ENCODE measurements at regions not wholly inside any gene's neighbourhood (a gene's known extent, or its start where the extent isn't known, plus 50 kb on each side); places are given as distances from the start of the nearest gene placed in this dataset.
"Not testable (repeated sequence)": the region's sequence is repeated elsewhere in the genome, so short reads cannot be mapped to it uniquely, and the experiment has no call there.

DNA sequence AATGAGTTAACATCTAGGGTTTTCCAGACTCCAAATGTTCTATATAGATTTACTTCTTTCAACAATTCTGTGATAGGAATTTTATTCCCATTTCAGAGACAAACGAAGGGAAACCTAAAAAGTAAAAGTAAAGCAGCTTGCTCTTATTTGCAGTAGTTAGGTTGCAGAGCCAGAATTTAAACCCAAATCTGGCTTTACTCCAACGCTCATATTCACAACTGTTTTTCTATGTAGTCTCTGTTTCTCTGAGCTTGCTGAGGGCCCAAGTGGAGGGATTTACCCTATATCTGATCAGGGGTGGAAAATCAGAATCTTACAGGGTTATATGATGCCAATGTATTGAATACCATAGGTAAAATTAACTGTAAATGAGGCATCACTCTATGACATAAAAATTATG lies 599.1 kb upstream of the GRIA3 start:
- no peak for DNase-seq

- no peak for DNase-seq
These were observed 597.2 kb upstream of the GRIA3 start for GRCh38 chrX:122586831-122587230.

DNA sequence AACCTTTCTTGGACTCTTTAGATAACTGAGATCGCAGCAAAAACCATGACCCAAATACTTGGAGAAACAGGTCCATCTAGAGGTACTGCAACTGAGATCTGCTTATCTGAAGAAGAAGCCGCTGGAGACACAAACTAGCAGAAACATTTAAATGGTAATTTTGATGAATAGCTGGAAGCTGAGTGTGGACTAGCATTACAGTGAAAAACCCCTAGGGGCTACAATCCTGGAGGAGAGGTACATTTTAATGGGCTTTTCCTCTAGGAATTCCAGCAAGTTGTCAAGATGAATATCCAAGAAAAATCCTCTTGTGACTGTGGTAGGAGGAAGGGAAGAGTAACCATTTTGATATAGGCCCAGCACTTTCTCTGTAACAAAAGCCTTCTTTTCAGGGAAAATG lies 592.5 kb upstream of the GRIA3 start:
- no peak for DNase-seq

- DNase-seq, result no peak
These were observed 587.1 kb upstream of the GRIA3 start for GRCh38 chrX:122596998-122597397.

- no peak for DNase-seq
These were observed 561.3 kb upstream of the GRIA3 start for GRCh38 chrX:122622795-122623194.

DNA sequence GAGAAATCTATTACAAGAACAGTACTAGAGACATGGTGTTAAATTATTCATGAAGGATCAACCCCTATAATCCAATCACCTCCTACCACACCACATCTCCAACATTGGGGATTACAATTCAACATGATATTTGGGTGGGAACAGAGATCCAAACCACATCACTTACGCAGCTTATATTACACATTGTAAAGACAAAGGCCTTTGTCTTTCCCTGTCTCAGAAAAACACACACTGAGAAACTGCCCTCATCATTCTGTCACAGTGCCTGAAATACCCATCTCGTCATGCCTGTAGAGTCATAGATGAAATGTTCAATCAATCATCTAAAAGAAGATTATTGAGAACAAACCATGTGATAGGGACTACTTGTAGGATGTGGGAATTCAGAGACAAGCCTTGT lies 558.8 kb upstream of the GRIA3 start:
- DNase-seq, result no peak

- DNase-seq, result no peak
These were observed 558.3 kb upstream of the GRIA3 start for GRCh38 chrX:122625821-122626220.

- DNase-seq, result no peak
These were observed 557.2 kb upstream of the GRIA3 start for GRCh38 chrX:122626871-122627270.

GRCh38 chrX:122641136-122641535 lies 542.9 kb upstream of the GRIA3 start:
- no peak for DNase-seq

GRCh38 chrX:122641826-122642225 lies 542.3 kb upstream of the GRIA3 start:
- DNase-seq, result no peak

- not testable (repeated sequence) for DNase-seq
These were observed 528.8 kb upstream of the GRIA3 start for GRCh38 chrX:122655256-122655655.

DNA sequence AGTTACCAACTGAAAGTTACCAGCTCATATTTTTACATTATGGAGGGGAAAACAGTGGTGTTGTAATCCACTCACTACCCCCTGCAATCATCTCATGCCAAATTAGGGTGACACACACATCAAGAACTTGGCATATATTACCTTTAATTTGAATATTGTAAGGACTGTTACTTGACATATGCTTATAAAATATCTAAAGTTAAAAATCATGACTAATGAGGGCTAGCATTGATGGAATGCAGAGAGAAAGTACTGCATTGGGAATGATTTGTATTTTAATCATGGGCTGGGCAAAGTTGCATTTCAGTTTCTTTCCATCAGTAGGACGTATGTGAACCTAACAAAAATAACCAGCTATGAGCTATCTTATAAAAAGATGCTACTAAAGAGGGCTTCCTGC lies 517.5 kb upstream of the GRIA3 start:
- DNase-seq, result no peak

DNA sequence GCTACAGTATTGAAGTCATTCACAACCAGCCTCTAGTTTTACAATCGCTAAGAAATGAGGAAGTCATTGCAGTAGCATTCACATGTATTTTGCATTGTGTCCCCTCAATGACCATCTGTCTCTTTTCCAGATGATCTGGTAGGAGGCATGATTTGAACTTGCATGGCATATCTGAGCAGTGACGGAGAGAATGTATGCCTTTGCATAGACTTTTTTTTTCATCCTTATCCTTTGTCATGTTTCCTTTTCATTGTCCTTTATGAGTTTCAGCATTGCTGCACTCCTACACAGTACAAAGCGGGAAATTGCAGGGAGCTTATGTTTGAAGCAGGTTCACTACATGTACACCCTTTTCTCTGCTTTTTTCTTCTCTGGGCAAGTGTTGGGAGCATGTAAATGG lies 516.4 kb upstream of the GRIA3 start:
- no peak for DNase-seq

- no peak for DNase-seq
These were observed 480.3 kb upstream of the GRIA3 start for GRCh38 chrX:122703762-122704161.

GRCh38 chrX:122739770-122740169 lies 444.3 kb upstream of the GRIA3 start:
- no peak for DNase-seq

DNA sequence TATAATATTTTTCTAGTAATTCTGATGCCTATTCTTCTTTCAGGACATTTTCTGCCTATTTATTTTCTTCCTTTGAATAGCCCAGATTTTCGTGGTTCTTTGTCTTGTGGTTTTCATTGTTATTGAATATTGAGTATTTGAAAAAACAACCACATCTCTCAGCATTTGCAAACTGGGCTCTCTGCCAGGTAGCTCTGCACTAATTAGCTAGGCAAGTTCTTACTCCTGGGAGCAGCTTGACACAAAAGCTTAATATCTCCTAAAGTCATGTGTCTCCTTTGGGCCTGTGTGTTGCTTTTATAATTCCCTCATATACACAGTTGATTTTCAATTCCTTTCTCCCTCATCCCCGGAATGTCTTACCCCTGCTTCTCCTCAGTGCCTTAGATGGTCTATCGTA lies 413.5 kb upstream of the GRIA3 start:
- no peak for DNase-seq

- DNase-seq, result no peak
These were observed 412.1 kb upstream of the GRIA3 start for GRCh38 chrX:122771933-122772332.

DNA sequence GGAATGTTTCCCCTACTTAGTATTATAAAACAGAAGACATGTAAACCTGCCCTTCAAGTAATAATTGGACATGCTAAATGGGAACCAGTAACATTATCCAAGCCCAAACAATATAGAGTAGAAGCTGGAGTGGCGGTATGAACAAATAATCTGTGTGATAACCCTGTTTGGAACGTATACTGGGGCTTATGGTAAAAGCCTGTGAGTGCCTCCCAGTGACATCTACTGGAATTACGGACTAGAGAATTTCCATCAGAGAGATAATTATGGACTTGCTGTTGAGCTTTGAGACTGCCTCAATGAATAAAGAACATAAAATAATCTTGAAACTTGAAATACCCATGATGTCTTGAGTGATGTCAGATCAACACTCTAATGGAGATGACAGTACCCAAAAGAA lies 406.3 kb upstream of the GRIA3 start:
- no peak for DNase-seq

DNA sequence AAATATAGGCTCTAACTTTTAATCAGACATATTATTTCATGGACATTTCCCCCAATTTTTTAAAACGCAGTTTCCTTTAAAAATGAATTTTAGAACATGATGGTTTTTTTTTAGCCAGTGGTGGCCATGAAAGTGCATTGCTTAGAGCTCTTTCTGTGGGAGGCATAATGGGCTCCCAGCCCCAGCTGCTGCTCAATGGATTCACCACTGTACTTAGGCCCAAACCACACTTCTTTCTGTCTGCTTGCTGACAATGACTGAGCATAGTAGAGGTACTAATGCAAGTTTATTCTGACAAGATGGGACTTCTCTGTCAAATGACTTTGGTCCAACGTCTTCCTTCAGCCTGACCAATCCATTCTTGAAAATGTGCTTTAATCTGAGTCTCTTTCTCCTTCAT lies 400.2 kb upstream of the GRIA3 start:
- no peak for DNase-seq

DNA sequence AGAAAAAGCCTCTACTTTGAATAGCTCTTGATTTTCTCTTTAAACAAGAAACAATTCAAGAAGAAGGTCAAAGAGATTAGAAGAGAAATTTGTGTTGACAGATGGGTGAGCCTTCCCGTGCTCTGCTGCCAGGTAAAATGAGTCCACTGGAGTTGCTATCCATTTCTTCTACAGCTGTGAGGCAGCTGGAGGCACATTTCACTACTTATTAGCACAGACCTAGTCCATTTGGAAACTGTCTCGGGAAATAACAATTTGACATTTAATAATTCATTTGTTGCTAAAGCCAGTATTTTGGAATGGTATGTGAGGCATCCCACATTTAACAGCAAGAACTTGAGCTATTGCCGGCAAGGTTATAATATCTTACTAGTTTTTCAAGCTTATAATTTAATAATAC lies 396.8 kb upstream of the GRIA3 start:
- no peak for DNase-seq

DNA sequence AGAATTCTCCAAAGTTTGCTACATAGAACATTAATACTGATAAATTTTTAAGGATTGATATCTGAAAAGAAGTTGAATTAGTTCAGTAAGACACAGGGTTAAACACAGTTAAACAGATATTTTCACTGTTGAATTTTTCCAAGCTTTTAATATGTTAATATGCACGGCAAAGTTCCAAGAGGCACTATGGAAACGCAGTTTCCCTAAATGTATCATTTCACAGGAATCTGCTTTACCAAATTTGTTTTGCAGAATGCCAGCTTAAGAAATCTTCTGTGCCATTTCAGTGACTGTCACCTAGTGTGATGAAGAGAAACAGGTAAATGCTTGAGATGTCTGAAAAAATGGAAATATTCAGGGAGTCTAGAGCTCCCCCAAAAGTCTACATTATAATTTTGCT lies 395.9 kb upstream of the GRIA3 start:
- no peak for DNase-seq

- no peak for DNase-seq
These were observed 393.5 kb upstream of the GRIA3 start for GRCh38 chrX:122790376-122791095.

GRCh38 chrX:122813876-122814275 lies 370.2 kb upstream of the GRIA3 start:
- no peak for DNase-seq

GRCh38 chrX:122816288-122816687 lies 367.8 kb upstream of the GRIA3 start:
- no peak for DNase-seq

GRCh38 chrX:122817321-122817955 lies 366.6 kb upstream of the GRIA3 start:
- no peak for DNase-seq
